ENCODE measurements at regions not wholly inside any gene's neighbourhood (a gene's known extent, or its start where the extent isn't known, plus 50 kb on each side); places are given as distances from the start of the nearest gene placed in this dataset.

- no peak overlapping the region for H3K4me3 ChIP-seq (replicated peaks in 1 of 4; ENCODE audit: control extremely low read depth in 1 of 4, insufficient read depth in 1 of 4, low read depth in 3 of 4, low read length in 4 of 4)
- H3K4me1 ChIP-seq (ENCODE audit: control insufficient read depth, extremely low read depth, insufficient read depth, low read length) = no peaks in the 10 kb centered on the region
- H2AFZ ChIP-seq (ENCODE audit: low read length) = no peak overlapping the region
- no peak overlapping the region for H3K4me2 ChIP-seq (ENCODE audit: extremely low read depth, insufficient read depth, low read length)
- TF ChIP-seq CTCF (conservative IDR thresholded peaks at IDR 0.05 in 1 of 2, IDR thresholded peaks at IDR 0.05 in 1 of 2; ENCODE audit: low read depth in 1 of 2, low read length in 2 of 2) = no peak
- no peak overlapping the region for H3K27ac ChIP-seq (ENCODE audit: insufficient read depth, low read length)
- H4K20me1 ChIP-seq (ENCODE audit: control insufficient read depth, extremely low read depth, insufficient read depth, low read length) = no peaks in the 10 kb centered on the region
- H3K27me3 ChIP-seq (ENCODE audit: control insufficient read depth, insufficient read depth, low read length) = no peaks in the 10 kb centered on the region
- no peaks in the 10 kb centered on the region for H3K79me2 ChIP-seq (ENCODE audit: control insufficient read depth, insufficient read depth, low read length)
- H3K9ac ChIP-seq (ENCODE audit: insufficient read depth, low read length) = no peak overlapping the region
- no peak for DNase-seq (ENCODE audit: low read depth in 2 of 2)
- no peaks in the 10 kb centered on the region for H3K9me3 ChIP-seq (ENCODE audit: control insufficient read depth, insufficient read depth, low read depth, low read length)
- H3K36me3 ChIP-seq (ENCODE audit: control insufficient read depth, insufficient read depth, low read length) = no peaks in the 10 kb centered on the region
Measured at GRCh38 chr11:116209255-116209654, 563.5 kb downstream of the BUD13 start.

DNA sequence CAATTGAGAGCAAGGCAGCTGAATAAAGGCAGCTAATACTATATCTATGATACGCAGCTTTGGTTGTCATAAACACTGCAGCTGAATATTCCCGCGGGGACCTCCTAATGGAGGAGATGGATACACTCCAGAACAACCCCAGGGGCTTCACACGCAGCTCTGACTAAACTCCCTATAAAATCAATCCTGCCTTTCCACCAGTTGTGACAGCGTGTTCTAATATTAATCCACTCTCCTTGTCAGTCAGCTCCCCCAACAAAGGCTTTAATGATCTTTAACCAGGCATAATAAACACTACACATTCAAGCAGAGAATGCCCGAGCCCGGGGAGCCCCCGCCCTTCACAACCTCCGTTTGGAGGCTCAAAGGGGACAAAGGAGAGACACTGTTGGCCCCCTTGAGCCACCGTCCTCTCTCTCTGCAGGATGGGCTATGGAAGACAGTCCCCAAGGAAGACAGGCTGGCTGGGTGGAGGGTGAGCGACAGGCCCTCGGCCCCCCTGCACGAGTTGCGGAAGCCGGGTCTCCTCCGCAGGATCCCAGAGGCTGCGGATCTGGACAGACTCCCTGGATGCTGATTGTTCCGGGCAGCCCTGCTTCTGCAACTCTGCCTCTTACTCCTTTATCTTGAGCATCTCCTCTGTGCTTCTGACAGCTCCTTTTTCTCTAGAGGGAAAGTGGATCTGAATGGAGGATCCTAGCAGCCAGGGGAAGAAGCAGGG, 565.2 kb downstream of the BUD13 start:
- no peak for DNase-seq (ENCODE audit: low read depth in 2 of 2)
- TF ChIP-seq EZH2 (IDR thresholded peaks at IDR 0.05; ENCODE audit: low read length, missing control alignments) (no peak), CTCF (conservative IDR thresholded peaks at IDR 0.05 in 1 of 2, IDR thresholded peaks at IDR 0.05 in 1 of 2; ENCODE audit: low read depth in 1 of 2, low read length in 2 of 2) (no peak)
- Histone ChIP-seq H2AFZ (ENCODE audit: low read length) (no peak overlapping the region), H3K9ac (ENCODE audit: insufficient read depth, low read length) (no peak overlapping the region), H3K36me3 (ENCODE audit: control insufficient read depth, insufficient read depth, low read length) (no peaks in the 10 kb centered on the region), H3K4me1 (ENCODE audit: control insufficient read depth, extremely low read depth, insufficient read depth, low read length) (no peaks in the 10 kb centered on the region), H3K4me3 (replicated peaks in 1 of 4; ENCODE audit: control extremely low read depth in 1 of 4, insufficient read depth in 1 of 4, low read depth in 3 of 4, low read length in 4 of 4) (no peak overlapping the region), H3K4me2 (ENCODE audit: extremely low read depth, insufficient read depth, low read length) (no peak overlapping the region), H3K27ac (ENCODE audit: insufficient read depth, low read length) (no peak overlapping the region), H3K27me3 (ENCODE audit: control insufficient read depth, insufficient read depth, low read length) (no peaks in the 10 kb centered on the region), H4K20me1 (ENCODE audit: control insufficient read depth, extremely low read depth, insufficient read depth, low read length) (no peaks in the 10 kb centered on the region), H3K9me3 (ENCODE audit: control insufficient read depth, insufficient read depth, low read depth, low read length) (no peaks in the 10 kb centered on the region), H3K79me2 (ENCODE audit: control insufficient read depth, insufficient read depth, low read length) (no peaks in the 10 kb centered on the region)

- Histone ChIP-seq H2AFZ (ENCODE audit: low read length) (no peak overlapping the region), H3K79me2 (ENCODE audit: control insufficient read depth, insufficient read depth, low read length) (no peaks in the 10 kb centered on the region), H3K9me3 (ENCODE audit: control insufficient read depth, insufficient read depth, low read depth, low read length) (no peaks in the 10 kb centered on the region), H3K9ac (ENCODE audit: insufficient read depth, low read length) (no peak overlapping the region), H3K4me2 (ENCODE audit: extremely low read depth, insufficient read depth, low read length) (no peak overlapping the region), H3K36me3 (ENCODE audit: control insufficient read depth, insufficient read depth, low read length) (no peaks in the 10 kb centered on the region), H3K27ac (ENCODE audit: insufficient read depth, low read length) (no peak overlapping the region), H4K20me1 (ENCODE audit: control insufficient read depth, extremely low read depth, insufficient read depth, low read length) (no peaks in the 10 kb centered on the region), H3K27me3 (ENCODE audit: control insufficient read depth, insufficient read depth, low read length) (no peaks in the 10 kb centered on the region), H3K4me3 (replicated peaks in 1 of 4; ENCODE audit: control extremely low read depth in 1 of 4, insufficient read depth in 1 of 4, low read depth in 3 of 4, low read length in 4 of 4) (no peak overlapping the region), H3K4me1 (ENCODE audit: control insufficient read depth, extremely low read depth, insufficient read depth, low read length) (no peaks in the 10 kb centered on the region)
- DNase-seq (ENCODE audit: low read depth in 2 of 2) = no peak
- TF ChIP-seq CTCF (conservative IDR thresholded peaks at IDR 0.05 in 1 of 2, IDR thresholded peaks at IDR 0.05 in 1 of 2; ENCODE audit: low read depth in 1 of 2, low read length in 2 of 2) (no peak), EZH2 (IDR thresholded peaks at IDR 0.05; ENCODE audit: low read length, missing control alignments) (no peak)
Measured at GRCh38 chr11:116207019-116207418, 565.8 kb downstream of the BUD13 start.
